ENCODE measurements at regions not wholly inside any gene's neighbourhood (a gene's known extent, or its start where the extent isn't known, plus 50 kb on each side); places are given as distances from the start of the nearest gene placed in this dataset.

- DNase-seq (ENCODE audit: insufficient read length, low spot score) (no peak), FAIRE-seq (no peak)
Measured at GRCh38 chr18:72470391-72470790, 73.8 kb downstream of the CBLN2 start.

- DNase-seq (ENCODE audit: insufficient read length, low spot score) (no peak), FAIRE-seq (no peak)
Measured at GRCh38 chr18:72468021-72468710, 76.0 kb downstream of the CBLN2 start.

- FAIRE-seq (no peak), DNase-seq (ENCODE audit: insufficient read length, low spot score) (no peak)
Measured at GRCh38 chr18:72460210-72460680, 83.9 kb downstream of the CBLN2 start.

- FAIRE-seq (no peak), DNase-seq (ENCODE audit: insufficient read length, low spot score) (no peak)
Measured at GRCh38 chr18:72458271-72458670, 85.9 kb downstream of the CBLN2 start.

GRCh38 chr18:72456802-72457201, 87.3 kb downstream of the CBLN2 start:
- FAIRE-seq (no peak), DNase-seq (ENCODE audit: insufficient read length, low spot score) (no peak)

- FAIRE-seq (no peak), DNase-seq (ENCODE audit: insufficient read length, low spot score) (no peak)
Measured at GRCh38 chr18:72452328-72452727, 91.8 kb downstream of the CBLN2 start.

GRCh38 chr18:72444798-72445155, 99.4 kb downstream of the CBLN2 start:
- no peak for FAIRE-seq
- no peak for DNase-seq (ENCODE audit: insufficient read length, low spot score)

GRCh38 chr18:72444111-72444797, 99.9 kb downstream of the CBLN2 start:
- DNase-seq (ENCODE audit: insufficient read length, low spot score) (no peak), FAIRE-seq (no peak)

- DNase-seq (ENCODE audit: insufficient read length, low spot score) (no peak), FAIRE-seq (no peak)
Measured at GRCh38 chr18:72436401-72436800, 107.7 kb downstream of the CBLN2 start.

- no peak for FAIRE-seq
- DNase-seq (ENCODE audit: insufficient read length, low spot score), result no peak
Measured at GRCh38 chr18:72433756-72434155, 110.4 kb downstream of the CBLN2 start.

- FAIRE-seq (no peak), DNase-seq (ENCODE audit: insufficient read length, low spot score) (no peak)
Measured at GRCh38 chr18:72427721-72428120, 116.4 kb downstream of the CBLN2 start.

- no peak for DNase-seq (ENCODE audit: insufficient read length, low spot score)
- FAIRE-seq, result no peak
Measured at GRCh38 chr18:72419914-72420313, 124.2 kb downstream of the CBLN2 start.

- DNase-seq (ENCODE audit: insufficient read length, low spot score), result no peak
- FAIRE-seq, result no peak
Measured at GRCh38 chr18:72412927-72413326, 131.2 kb downstream of the CBLN2 start.

GRCh38 chr18:72411261-72411660, 132.9 kb downstream of the CBLN2 start:
- no peak for DNase-seq (ENCODE audit: insufficient read length, low spot score)
- no peak for FAIRE-seq

GRCh38 chr18:72410399-72410798, 133.7 kb downstream of the CBLN2 start:
- FAIRE-seq, result no peak

GRCh38 chr18:72409903-72410302, 134.2 kb downstream of the CBLN2 start:
- DNase-seq (ENCODE audit: insufficient read length, low spot score), result no peak
- FAIRE-seq, result no peak

More at GRCh38 chr18:72410399-72410798, 133.7 kb downstream of the CBLN2 start:
- no peak for DNase-seq (ENCODE audit: insufficient read length, low spot score)

GRCh38 chr18:72407048-72407447, 137.1 kb downstream of the CBLN2 start:
- no peak for FAIRE-seq
- no peak for DNase-seq (ENCODE audit: insufficient read length, low spot score)

GRCh38 chr18:72391951-72392350, 152.2 kb downstream of the CBLN2 start:
- no peak for FAIRE-seq
- no peak for DNase-seq (ENCODE audit: insufficient read length, low spot score)

GRCh38 chr18:72391427-72391826, 152.7 kb downstream of the CBLN2 start:
- FAIRE-seq (no peak), DNase-seq (ENCODE audit: insufficient read length, low spot score) (no peak)

- no peak for DNase-seq (ENCODE audit: insufficient read length, low spot score)
- no peak for FAIRE-seq
Measured at GRCh38 chr18:72378016-72378415, 166.1 kb downstream of the CBLN2 start.

- FAIRE-seq, result no peak
Measured at GRCh38 chr18:72376256-72376655, 167.9 kb downstream of the CBLN2 start.

GRCh38 chr18:72375618-72376017, 168.5 kb downstream of the CBLN2 start:
- no peak for FAIRE-seq
- DNase-seq (ENCODE audit: insufficient read length, low spot score), result no peak

More at GRCh38 chr18:72376256-72376655, 167.9 kb downstream of the CBLN2 start:
- no peak for DNase-seq (ENCODE audit: insufficient read length, low spot score)
